ENCODE measurements at regions not wholly inside any gene's neighbourhood (a gene's known extent, or its start where the extent isn't known, plus 50 kb on each side); places are given as distances from the start of the nearest gene placed in this dataset.

DNA sequence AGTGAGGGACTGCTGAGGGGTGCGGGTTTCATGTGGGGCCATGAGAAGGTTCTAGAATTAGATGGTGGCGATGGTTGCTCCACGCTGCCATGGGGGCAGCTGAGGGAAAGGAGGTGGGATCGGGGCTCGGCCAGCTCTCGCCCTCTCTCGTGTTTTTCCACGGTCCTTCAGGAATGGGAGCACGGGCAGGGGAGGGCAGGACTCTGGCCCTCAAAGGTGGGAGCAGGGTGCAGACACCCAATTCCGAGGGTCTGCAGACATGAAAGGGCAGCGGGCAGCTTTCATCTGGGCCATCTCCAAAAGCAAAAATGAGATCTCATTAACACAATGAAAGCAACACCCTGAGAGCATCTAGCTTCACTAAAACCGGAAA lies 53.4 kb upstream of the SALL3 start:
- no peak for TF ChIP-seq CTCF (IDR thresholded peaks at IDR 0.05)

GRCh38 chr18:78927156-78927555 lies 52.5 kb upstream of the SALL3 start:
- no peak for TF ChIP-seq CTCF (IDR thresholded peaks at IDR 0.05)

DNA sequence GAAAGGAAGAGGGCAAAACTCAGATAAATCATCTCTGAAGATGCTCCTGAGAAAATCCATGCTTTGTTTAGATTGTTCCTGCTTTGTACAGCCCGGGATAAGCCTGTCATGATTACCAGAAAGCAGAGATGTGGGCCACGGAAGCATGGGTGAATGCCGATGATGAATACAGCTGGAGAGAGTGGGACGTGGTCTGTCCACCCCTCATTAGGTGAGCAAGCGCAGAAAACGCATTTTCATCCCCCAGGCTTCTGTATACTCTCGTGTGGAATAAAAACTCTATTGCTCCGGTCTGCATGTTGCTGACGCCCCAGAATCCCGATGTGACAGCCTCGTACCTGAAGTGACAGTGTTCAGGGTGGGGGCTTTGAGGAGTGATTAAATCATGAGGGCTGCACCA lies 52.0 kb upstream of the SALL3 start:
- no peak for TF ChIP-seq CTCF (IDR thresholded peaks at IDR 0.05)

- no peak for TF ChIP-seq CTCF (IDR thresholded peaks at IDR 0.05)
These were observed 51.5 kb upstream of the SALL3 start for GRCh38 chr18:78928076-78928475.

DNA sequence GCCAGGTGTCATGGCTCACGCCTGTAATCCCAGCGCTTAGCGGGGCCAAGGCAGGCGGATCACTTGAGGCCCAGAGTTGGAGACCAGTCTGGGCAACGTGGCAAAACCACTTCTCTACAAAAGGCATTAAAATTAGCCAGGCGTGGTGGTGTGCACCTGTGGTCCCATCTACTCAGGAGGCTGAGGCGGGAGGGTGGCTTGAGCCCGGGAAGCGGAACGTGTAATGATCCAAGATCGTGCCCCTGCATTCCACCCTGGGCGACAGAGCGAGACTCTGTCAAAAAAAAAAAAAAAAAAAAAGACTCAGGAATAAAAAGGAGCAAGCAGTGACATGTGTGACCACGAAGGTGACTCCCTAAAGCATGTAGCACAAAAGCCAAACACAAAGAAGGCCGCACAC lies 50.1 kb upstream of the SALL3 start:
- no peak for TF ChIP-seq CTCF (IDR thresholded peaks at IDR 0.05)

Measured in LNCAP (cell line).